ENCODE measurements at regions not wholly inside any gene's neighbourhood (a gene's known extent, or its start where the extent isn't known, plus 50 kb on each side); places are given as distances from the start of the nearest gene placed in this dataset.

GRCh38 chr15:96565266-96565665 is 234.8 kb downstream of the NR2F2 start:
- no peaks in the 10 kb centered on the region for H3K36me3 ChIP-seq (ENCODE audit: insufficient read depth)
- no peaks in the 10 kb centered on the region for H3K27me3 ChIP-seq (ENCODE audit: insufficient read depth, low read depth)
- no peaks in the 10 kb centered on the region for H3K79me2 ChIP-seq (ENCODE audit: insufficient read depth, low read depth)
- TF ChIP-seq CTCF (conservative IDR thresholded peaks at IDR 0.05; ENCODE audit: low read depth, low read length), result no peak
- no peaks in the 10 kb centered on the region for H3K4me1 ChIP-seq (ENCODE audit: low read depth, poor library complexity, severe bottlenecking)
- no peak overlapping the region for H3K4me2 ChIP-seq
- no peak overlapping the region for H3K27ac ChIP-seq
- H4K20me1 ChIP-seq (ENCODE audit: insufficient read depth), result no peaks in the 10 kb centered on the region
- H3K9ac ChIP-seq, result no peak overlapping the region
- H3K4me3 ChIP-seq (IDR thresholded peaks at IDR 0.05; ENCODE audit: insufficient read depth, low read depth, low read length), result no peak overlapping the region
- no peak overlapping the region for H2AFZ ChIP-seq (ENCODE audit: low read depth)

GRCh38 chr15:96574782-96575181 is 244.3 kb downstream of the NR2F2 start:
- H4K20me1 ChIP-seq (ENCODE audit: insufficient read depth), result no peaks in the 10 kb centered on the region
- H2AFZ ChIP-seq (ENCODE audit: low read depth), result no peak overlapping the region

GRCh38 chr15:96576596-96576995 is 246.1 kb downstream of the NR2F2 start:
- Histone ChIP-seq H2AFZ (ENCODE audit: low read depth) (no peak overlapping the region), H3K4me2 (no peak overlapping the region), H3K4me3 (IDR thresholded peaks at IDR 0.05; ENCODE audit: insufficient read depth, low read depth, low read length) (no peak overlapping the region), H4K20me1 (ENCODE audit: insufficient read depth) (no peaks in the 10 kb centered on the region), H3K27ac (no peak overlapping the region), H3K27me3 (ENCODE audit: insufficient read depth, low read depth) (no peaks in the 10 kb centered on the region), H3K9ac (no peak overlapping the region), H3K36me3 (ENCODE audit: insufficient read depth) (no peaks in the 10 kb centered on the region), H3K4me1 (ENCODE audit: low read depth, poor library complexity, severe bottlenecking) (no peaks in the 10 kb centered on the region), H3K79me2 (ENCODE audit: insufficient read depth, low read depth) (no peaks in the 10 kb centered on the region)
- no peak for TF ChIP-seq CTCF (conservative IDR thresholded peaks at IDR 0.05; ENCODE audit: low read depth, low read length)

More at GRCh38 chr15:96574782-96575181, 244.3 kb downstream of the NR2F2 start:
- no peak for TF ChIP-seq CTCF (conservative IDR thresholded peaks at IDR 0.05; ENCODE audit: low read depth, low read length)
- Histone ChIP-seq H3K36me3 (ENCODE audit: insufficient read depth) (no peaks in the 10 kb centered on the region), H3K27ac (no peak overlapping the region), H3K27me3 (ENCODE audit: insufficient read depth, low read depth) (no peaks in the 10 kb centered on the region), H3K4me3 (IDR thresholded peaks at IDR 0.05; ENCODE audit: insufficient read depth, low read depth, low read length) (no peak overlapping the region), H3K4me2 (no peak overlapping the region), H3K4me1 (ENCODE audit: low read depth, poor library complexity, severe bottlenecking) (no peaks in the 10 kb centered on the region), H3K9ac (no peak overlapping the region), H3K79me2 (ENCODE audit: insufficient read depth, low read depth) (no peaks in the 10 kb centered on the region)

GRCh38 chr15:96578393-96578792 is 247.9 kb downstream of the NR2F2 start:
- H3K27me3 ChIP-seq (ENCODE audit: insufficient read depth, low read depth), result no peaks in the 10 kb centered on the region
- H3K4me1 ChIP-seq (ENCODE audit: low read depth, poor library complexity, severe bottlenecking), result no peaks in the 10 kb centered on the region
- no peak overlapping the region for H3K4me3 ChIP-seq (IDR thresholded peaks at IDR 0.05; ENCODE audit: insufficient read depth, low read depth, low read length)
- H3K4me2 ChIP-seq, result no peak overlapping the region
- H3K79me2 ChIP-seq (ENCODE audit: insufficient read depth, low read depth), result no peaks in the 10 kb centered on the region
- no peaks in the 10 kb centered on the region for H3K36me3 ChIP-seq (ENCODE audit: insufficient read depth)
- TF ChIP-seq CTCF (conservative IDR thresholded peaks at IDR 0.05; ENCODE audit: low read depth, low read length), result no peak
- H3K27ac ChIP-seq, result no peak overlapping the region
- H4K20me1 ChIP-seq (ENCODE audit: insufficient read depth), result no peaks in the 10 kb centered on the region
- no peak overlapping the region for H3K9ac ChIP-seq
- no peak overlapping the region for H2AFZ ChIP-seq (ENCODE audit: low read depth)

All from KMS-11 (cell line).